H9 (cell line): ENCODE measurements at regions not wholly inside any gene's neighbourhood (a gene's known extent, or its start where the extent isn't known, plus 50 kb on each side); places are given as distances from the start of the nearest gene placed in this dataset.
A peak's percentile ranks its signal among the peaks of the same experiment; 100 is the strongest.

Source experiments
- DNase-seq: peaks from one replicate; pipeline ENCODE4 v3.0.0-alpha.2; 2017
- H2AFZ ChIP-seq: one replicate; pipeline ENCODE4 v1.6.1; 2013; ENCODE audit warnings: mild to moderate bottlenecking, low read length, control low read depth, moderate library complexity
- H2AK5ac ChIP-seq: 2 replicates; pipeline ENCODE4 v1.6.1; 2013; ENCODE audit warnings: low read length, control low read depth, mixed read lengths; ENCODE audit not compliant: insufficient read length
- H2BK120ac ChIP-seq: one replicate; pipeline ENCODE4 v1.6.1; 2013; ENCODE audit warnings: low read depth, mild to moderate bottlenecking, low read length, control low read depth, inconsistent platforms; ENCODE audit not compliant: poor library complexity, severe bottlenecking
- H2BK12ac ChIP-seq: 2 replicates; pipeline ENCODE4 v1.6.1; 2013; ENCODE audit warnings: low read length, control low read depth, mixed read lengths, low read depth; ENCODE audit not compliant: insufficient read length
- H2BK15ac ChIP-seq: 2 replicates; pipeline ENCODE4 v1.6.1; 2013; ENCODE audit warnings: low read depth, low read length, control low read depth
- H2BK20ac ChIP-seq: one replicate; pipeline ENCODE4 v1.6.1; 2013; ENCODE audit warnings: low read depth, mild to moderate bottlenecking, low read length, control low read depth, inconsistent platforms; ENCODE audit not compliant: poor library complexity, severe bottlenecking
- H2BK5ac ChIP-seq: 2 replicates; pipeline ENCODE4 v1.6.1; 2013; ENCODE audit warnings: low read length, control low read depth, mixed read lengths; ENCODE audit not compliant: insufficient read length
- H3K14ac ChIP-seq: 2 replicates; pipeline ENCODE4 v1.6.1; 2013; ENCODE audit warnings: low read length, control low read depth; ENCODE audit not compliant: insufficient read depth
- H3K18ac ChIP-seq: 2 replicates; pipeline ENCODE4 v1.6.1; 2013; ENCODE audit warnings: low read depth, mild to moderate bottlenecking, mixed read lengths, low read length, control low read depth; ENCODE audit not compliant: insufficient read length
- H3K23ac ChIP-seq: 2 replicates; pipeline ENCODE4 v1.6.1; 2013; ENCODE audit warnings: low read length, control low read depth, mixed read lengths, low read depth; ENCODE audit not compliant: insufficient read length
- H3K23me2 ChIP-seq: 2 replicates; pipeline ENCODE4 v1.6.1; 2013; ENCODE audit warnings: low read depth, mild to moderate bottlenecking, mixed read lengths, low read length, control low read depth; ENCODE audit not compliant: insufficient read length, poor library complexity, severe bottlenecking
- H3K27ac ChIP-seq: 2 replicates; pipeline ENCODE4 v1.5.1; 2013; ENCODE audit warnings: low read length, control low read depth, mixed read lengths, low read depth; ENCODE audit not compliant: insufficient read length
- H3K27me3 ChIP-seq: 2 replicates; pipeline ENCODE4 v1.6.1; 2013; ENCODE audit warnings: low read length, control low read depth, inconsistent platforms; ENCODE audit not compliant: insufficient read depth
- H3K4ac ChIP-seq: 2 replicates; pipeline ENCODE4 v1.6.1; 2013; ENCODE audit warnings: low read depth, mild to moderate bottlenecking, control low read depth, inconsistent platforms, low read length, moderate library complexity
- H3K4me1 ChIP-seq: 2 replicates; pipeline ENCODE4 v1.6.1; 2013; ENCODE audit warnings: low read length, control low read depth, inconsistent platforms; ENCODE audit not compliant: insufficient read depth
- H3K4me2 ChIP-seq: 2 replicates; pipeline ENCODE4 v1.6.1; 2013; ENCODE audit warnings: low read length, control low read depth, mixed read lengths; ENCODE audit not compliant: insufficient read length, insufficient read depth
- H3K56ac ChIP-seq: 2 replicates; pipeline ENCODE4 v1.6.1; 2013; ENCODE audit warnings: low read depth, mild to moderate bottlenecking, mixed read lengths, low read length, control low read depth; ENCODE audit not compliant: insufficient read length
- H3K79me1 ChIP-seq: 2 replicates; pipeline ENCODE4 v1.6.1; 2013; ENCODE audit warnings: low read depth, mild to moderate bottlenecking, moderate library complexity, low read length, control low read depth, inconsistent platforms; ENCODE audit not compliant: insufficient read depth, poor library complexity, severe bottlenecking
- H3K79me2 ChIP-seq: 2 replicates; pipeline ENCODE4 v1.6.1; 2013; ENCODE audit warnings: low read length, control low read depth, inconsistent platforms; ENCODE audit not compliant: insufficient read depth
- H3K9ac ChIP-seq: 2 replicates; pipeline ENCODE4 v1.6.1; 2013; ENCODE audit warnings: low read length, control low read depth, mixed read lengths; ENCODE audit not compliant: insufficient read length; ENCODE audit errors: extremely low read depth
- H3K9me3 ChIP-seq: one replicate; pipeline ENCODE4 v1.6.1; 2013; ENCODE audit warnings: low read depth, low read length, inconsistent platforms; ENCODE audit not compliant: control insufficient read depth
- H3T11ph ChIP-seq: one replicate; pipeline ENCODE4 v1.6.1; 2013; ENCODE audit warnings: mild to moderate bottlenecking, low read length, control low read depth, inconsistent platforms
- H4K20me1 ChIP-seq: one replicate; pipeline ENCODE4 v1.6.1; 2013; ENCODE audit not compliant: control insufficient read depth, insufficient read length, insufficient read depth
- H4K5ac ChIP-seq: 2 replicates; pipeline ENCODE4 v1.6.1; 2013; ENCODE audit warnings: low read depth, mild to moderate bottlenecking, mixed read lengths, low read length, control low read depth; ENCODE audit not compliant: insufficient read length
- H4K8ac ChIP-seq: replicated peaks from 2 replicates; pipeline ENCODE4 v1.6.1; 2013; ENCODE audit warnings: low read length, control low read depth, mixed read lengths, low read depth; ENCODE audit not compliant: insufficient read length
- H4K91ac ChIP-seq: 2 replicates; pipeline ENCODE4 v1.6.1; 2013; ENCODE audit warnings: low read depth, mild to moderate bottlenecking, moderate library complexity, mixed read lengths, low read length, control low read depth; ENCODE audit not compliant: insufficient read length
- H3K27ac Mint-ChIP-seq, 3 experiments: 2 replicates in 2 of 3; 3 replicates in 1 of 3; pipeline ENCODE4 v1.8.0; 2020 to 2021; ENCODE audit warnings: mixed read lengths in 3 of 3, mild to moderate bottlenecking in 1 of 3, moderate library complexity in 1 of 3
- H3K27me3 Mint-ChIP-seq: 2 replicates; pipeline ENCODE4 v1.8.0; 2021; ENCODE audit warnings: low read depth, mild to moderate bottlenecking, moderate library complexity, mixed read lengths
- H3K36me3 Mint-ChIP-seq, 3 experiments: 2 replicates in 2 of 3; 3 replicates in 1 of 3; pipeline ENCODE4 v1.8.0; 2020 to 2021; ENCODE audit warnings: low read depth in 3 of 3, mixed read lengths in 3 of 3; ENCODE audit not compliant: insufficient read depth in 1 of 3
- H3K4me1 Mint-ChIP-seq, 2 experiments: 2 replicates each; pipeline ENCODE4 v1.8.0; 2020; ENCODE audit warnings: mixed read lengths in 2 of 2
- H3K4me3 Mint-ChIP-seq, 2 experiments: 2 replicates in 1 of 2; 3 replicates in 1 of 2; pipeline ENCODE4 v1.8.0; 2020 to 2021; ENCODE audit warnings: mild to moderate bottlenecking in 2 of 2, mixed read lengths in 2 of 2, moderate library complexity in 1 of 2
- H3K9me3 Mint-ChIP-seq, 2 experiments: 2 replicates in 1 of 2; 3 replicates in 1 of 2; pipeline ENCODE4 v1.8.0; 2020; ENCODE audit warnings: mild to moderate bottlenecking in 2 of 2, mixed read lengths in 2 of 2, moderate library complexity in 1 of 2
- WGBS: extraction: QIAGEN DNeasy Blood & Tissue Kit; methylation state at CpG from one replicate; pipeline ENCODE4 v1.1.7; 2013; ENCODE audit warnings: missing lambda C conversion rate, low lambda C conversion rate, mixed read lengths; ENCODE audit not compliant: insufficient read length; ENCODE audit errors: extremely low coverage; 5-methylcytosine and 5-hydroxymethylcytosine counted together
- TF ChIP-seq, protein P1 (sequence below): fragments of 200-600 bp; sonication (generic); conservative IDR thresholded peaks from 3 replicates; pipeline ENCODE4 v1.8.0; 2021; ENCODE audit warnings: antibody characterized with exemption, mild to moderate bottlenecking

DNA sequence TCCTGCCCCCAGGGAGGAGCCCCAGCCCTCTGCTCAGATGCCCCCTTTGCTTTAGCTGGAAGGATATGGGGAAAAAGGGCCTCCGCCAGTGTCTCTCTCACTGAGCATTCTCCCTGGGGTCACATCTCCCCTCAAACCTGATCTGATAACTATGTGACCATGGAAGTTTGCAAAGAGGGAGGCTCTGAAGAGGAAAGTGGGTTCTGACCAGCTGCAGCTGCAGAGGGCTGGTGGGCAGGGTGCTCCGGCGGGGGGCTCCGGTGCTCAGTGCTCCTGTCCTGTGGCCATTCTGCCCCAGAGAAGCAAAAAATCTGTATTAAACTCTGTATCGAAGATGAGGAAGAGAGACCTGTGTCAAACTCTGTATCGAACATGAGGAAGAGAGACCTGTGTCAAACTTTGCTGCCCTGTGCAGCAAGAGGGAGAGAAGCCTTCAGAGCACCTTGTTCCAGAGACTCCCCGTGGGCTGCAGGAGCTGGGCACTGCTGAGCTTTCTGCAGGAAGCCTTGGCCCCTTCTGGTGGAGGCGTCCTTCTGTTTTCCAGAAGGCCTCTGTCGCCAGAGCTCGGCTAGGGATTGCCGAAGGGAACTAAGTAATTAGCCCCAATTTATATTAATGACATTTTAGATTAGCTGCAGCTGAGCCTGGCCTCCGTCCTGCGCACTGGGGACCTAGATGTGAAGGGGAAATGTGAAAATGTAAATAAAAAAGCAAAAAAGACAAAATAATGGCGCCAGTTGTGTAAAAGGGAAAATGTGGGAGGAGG is 186.2 kb upstream of the C1orf174 start:
- H3K9me3 Mint-ChIP-seq, result peaks cover 0 to 7% of the 10 kb centered on the region in 2 experiments; a peak in 4 of 5 replicates
- H2BK15ac ChIP-seq, result no peak overlapping the region
- H3K9me3 ChIP-seq, result no peaks in the 10 kb centered on the region
- no peak overlapping the region for H2AFZ ChIP-seq
- H3K27ac Mint-ChIP-seq, result peak overlapping the region in 1 of 3 experiments; percentile 48; a peak in 2 of 7 replicates
- H4K20me1 ChIP-seq, result no peaks in the 10 kb centered on the region
- H3K18ac ChIP-seq, result no peak overlapping the region
- no peak overlapping the region for H3K56ac ChIP-seq
- no peak overlapping the region for H3T11ph ChIP-seq
- H3K79me2 ChIP-seq, result no peaks in the 10 kb centered on the region
- no peaks in the 10 kb centered on the region for H3K27me3 ChIP-seq
- no peak overlapping the region for H4K8ac ChIP-seq
- no peaks in the 10 kb centered on the region; a peak in 1 of 7 replicates for H3K36me3 Mint-ChIP-seq
- H3K4me3 Mint-ChIP-seq, result no peak overlapping the region; a peak in 1 of 5 replicates
- H3K27me3 Mint-ChIP-seq, result peaks cover 9% of the 10 kb centered on the region
- no peak overlapping the region for H3K23ac ChIP-seq
- no peak overlapping the region for H3K27ac ChIP-seq
- no peak overlapping the region for H2BK20ac ChIP-seq
- H4K91ac ChIP-seq, result no peak overlapping the region
- H3K14ac ChIP-seq, result no peak overlapping the region
- no peaks in the 10 kb centered on the region for H3K79me1 ChIP-seq
- H2BK12ac ChIP-seq, result no peak overlapping the region
- no peak overlapping the region for H3K9ac ChIP-seq
- H3K4ac ChIP-seq, result no peak overlapping the region
- H3K23me2 ChIP-seq, result no peaks in the 10 kb centered on the region
- no peaks in the 10 kb centered on the region for H3K4me1 ChIP-seq
- H3K4me2 ChIP-seq, result no peak overlapping the region
- H2BK5ac ChIP-seq, result no peak overlapping the region
- no peak overlapping the region for H2BK120ac ChIP-seq
- H4K5ac ChIP-seq, result no peak overlapping the region
- H2AK5ac ChIP-seq, result no peak overlapping the region
- H3K4me1 Mint-ChIP-seq, result peaks cover 6 to 10% of the 10 kb centered on the region in 2 experiments
- TF ChIP-seq, protein P1, sequence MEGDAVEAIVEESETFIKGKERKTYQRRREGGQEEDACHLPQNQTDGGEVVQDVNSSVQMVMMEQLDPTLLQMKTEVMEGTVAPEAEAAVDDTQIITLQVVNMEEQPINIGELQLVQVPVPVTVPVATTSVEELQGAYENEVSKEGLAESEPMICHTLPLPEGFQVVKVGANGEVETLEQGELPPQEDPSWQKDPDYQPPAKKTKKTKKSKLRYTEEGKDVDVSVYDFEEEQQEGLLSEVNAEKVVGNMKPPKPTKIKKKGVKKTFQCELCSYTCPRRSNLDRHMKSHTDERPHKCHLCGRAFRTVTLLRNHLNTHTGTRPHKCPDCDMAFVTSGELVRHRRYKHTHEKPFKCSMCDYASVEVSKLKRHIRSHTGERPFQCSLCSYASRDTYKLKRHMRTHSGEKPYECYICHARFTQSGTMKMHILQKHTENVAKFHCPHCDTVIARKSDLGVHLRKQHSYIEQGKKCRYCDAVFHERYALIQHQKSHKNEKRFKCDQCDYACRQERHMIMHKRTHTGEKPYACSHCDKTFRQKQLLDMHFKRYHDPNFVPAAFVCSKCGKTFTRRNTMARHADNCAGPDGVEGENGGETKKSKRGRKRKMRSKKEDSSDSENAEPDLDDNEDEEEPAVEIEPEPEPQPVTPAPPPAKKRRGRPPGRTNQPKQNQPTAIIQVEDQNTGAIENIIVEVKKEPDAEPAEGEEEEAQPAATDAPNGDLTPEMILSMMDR, result no peak
- no peak for DNase-seq
- no CpG with 5 or more reads among the region's 14 CpGs for WGBS
